DND-41 (cell line): ENCODE measurements at regions not wholly inside any gene's neighbourhood (a gene's known extent, or its start where the extent isn't known, plus 50 kb on each side); places are given as distances from the start of the nearest gene placed in this dataset.

Source experiments
- CTCF ChIP-seq: IDR thresholded peaks from 2 replicates; pipeline ENCODE4 v1.5.1; 2012; ENCODE audit warnings: borderline replicate concordance, low read length, moderate library complexity, mild to moderate bottlenecking; ENCODE audit not compliant: poor library complexity, severe bottlenecking; ENCODE audit errors: extremely low read depth
- EZH2 ChIP-seq: IDR thresholded peaks from 3 replicates; pipeline ENCODE4 v1.6.1; 2012; ENCODE audit warnings: borderline replicate concordance, low read depth, mild to moderate bottlenecking, moderate library complexity, low read length, inconsistent platforms; ENCODE audit not compliant: severe bottlenecking

- no peak for TF ChIP-seq CTCF
- TF ChIP-seq EZH2 = no peak
Measured at GRCh38 chr2:204395539-204395938, 149.7 kb upstream of the PARD3B start.
